ENCODE measurements at regions not wholly inside any gene's neighbourhood (a gene's known extent, or its start where the extent isn't known, plus 50 kb on each side); places are given as distances from the start of the nearest gene placed in this dataset.

DNA sequence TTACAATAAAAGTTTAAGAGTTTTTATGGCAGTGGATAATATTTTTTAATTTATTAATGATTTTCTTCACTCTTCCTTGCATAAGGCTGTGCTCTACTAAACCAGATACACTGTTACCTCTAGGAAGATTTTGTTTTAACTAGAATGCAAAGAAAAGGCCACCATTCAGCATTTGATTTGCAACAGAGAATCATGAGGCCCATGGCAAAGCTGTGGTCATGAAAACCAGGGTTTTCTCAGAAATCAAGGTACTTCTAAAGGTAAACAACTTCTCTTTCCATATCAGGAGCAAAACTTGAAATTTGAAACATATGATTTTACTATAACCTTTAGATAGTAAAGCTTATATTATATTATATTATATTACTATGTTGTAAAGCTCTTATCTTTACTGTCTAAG is 94.4 kb downstream of the FAM76B start:
- TF ChIP-seq, protein P1, sequence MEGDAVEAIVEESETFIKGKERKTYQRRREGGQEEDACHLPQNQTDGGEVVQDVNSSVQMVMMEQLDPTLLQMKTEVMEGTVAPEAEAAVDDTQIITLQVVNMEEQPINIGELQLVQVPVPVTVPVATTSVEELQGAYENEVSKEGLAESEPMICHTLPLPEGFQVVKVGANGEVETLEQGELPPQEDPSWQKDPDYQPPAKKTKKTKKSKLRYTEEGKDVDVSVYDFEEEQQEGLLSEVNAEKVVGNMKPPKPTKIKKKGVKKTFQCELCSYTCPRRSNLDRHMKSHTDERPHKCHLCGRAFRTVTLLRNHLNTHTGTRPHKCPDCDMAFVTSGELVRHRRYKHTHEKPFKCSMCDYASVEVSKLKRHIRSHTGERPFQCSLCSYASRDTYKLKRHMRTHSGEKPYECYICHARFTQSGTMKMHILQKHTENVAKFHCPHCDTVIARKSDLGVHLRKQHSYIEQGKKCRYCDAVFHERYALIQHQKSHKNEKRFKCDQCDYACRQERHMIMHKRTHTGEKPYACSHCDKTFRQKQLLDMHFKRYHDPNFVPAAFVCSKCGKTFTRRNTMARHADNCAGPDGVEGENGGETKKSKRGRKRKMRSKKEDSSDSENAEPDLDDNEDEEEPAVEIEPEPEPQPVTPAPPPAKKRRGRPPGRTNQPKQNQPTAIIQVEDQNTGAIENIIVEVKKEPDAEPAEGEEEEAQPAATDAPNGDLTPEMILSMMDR (conservative IDR thresholded peaks at IDR 0.05; ENCODE audit: low read depth, low read length), result no peak
- no peak for TF ChIP-seq EZH2 (IDR thresholded peaks at IDR 0.05; ENCODE audit: low read length, unreplicated experiment)
- TF ChIP-seq EZH2phosphoT487 (IDR thresholded peaks at IDR 0.05; ENCODE audit: borderline replicate concordance, low read length), result no peak
